ENCODE measurements at regions not wholly inside any gene's neighbourhood (a gene's known extent, or its start where the extent isn't known, plus 50 kb on each side); places are given as distances from the start of the nearest gene placed in this dataset.

- Histone ChIP-seq H3K9ac (ENCODE audit: low read depth, low read length) (no peak overlapping the region), H3K4me1 (ENCODE audit: insufficient read depth, low read length) (no peaks in the 10 kb centered on the region), H3K36me3 (ENCODE audit: insufficient read depth, low read length) (no peaks in the 10 kb centered on the region), H3K9me3 (ENCODE audit: control insufficient read depth, insufficient read depth, low read length) (no peaks in the 10 kb centered on the region)
Measured at GRCh38 chr12:127280393-127281275, 986.3 kb upstream of the TMEM132C start.

GRCh38 chr12:127282786-127283565 is 984.0 kb upstream of the TMEM132C start:
- Histone ChIP-seq H3K9ac (ENCODE audit: low read depth, low read length) (no peak overlapping the region), H3K9me3 (ENCODE audit: control insufficient read depth, insufficient read depth, low read length) (no peaks in the 10 kb centered on the region), H3K4me1 (ENCODE audit: insufficient read depth, low read length) (no peaks in the 10 kb centered on the region), H3K36me3 (ENCODE audit: insufficient read depth, low read length) (no peaks in the 10 kb centered on the region)

DNA sequence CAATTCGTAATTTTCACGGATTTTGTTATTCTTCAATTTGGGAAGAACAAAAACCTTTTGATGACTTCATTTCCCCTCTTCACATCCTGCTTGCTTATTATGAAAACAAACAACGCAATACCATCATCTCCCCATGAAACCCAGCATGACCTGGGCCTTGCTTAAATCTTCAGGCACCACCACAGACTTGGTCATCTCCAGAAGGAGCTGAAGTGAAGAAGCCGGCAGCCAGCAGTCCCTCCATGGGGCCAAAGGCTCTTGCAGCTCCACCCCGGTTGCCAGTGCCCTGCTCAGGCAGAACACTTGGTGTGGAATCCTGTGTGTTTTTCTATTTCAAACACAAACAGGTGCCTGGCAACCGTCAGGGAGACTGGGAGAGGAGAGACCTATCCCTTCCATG is 982.9 kb upstream of the TMEM132C start:
- Histone ChIP-seq H3K9me3 (ENCODE audit: control insufficient read depth, insufficient read depth, low read length) (no peaks in the 10 kb centered on the region), H3K9ac (ENCODE audit: low read depth, low read length) (no peak overlapping the region), H3K36me3 (ENCODE audit: insufficient read depth, low read length) (no peaks in the 10 kb centered on the region), H3K4me1 (ENCODE audit: insufficient read depth, low read length) (no peaks in the 10 kb centered on the region)

GRCh38 chr12:127284870-127285431 is 982.0 kb upstream of the TMEM132C start:
- no peaks in the 10 kb centered on the region for H3K36me3 ChIP-seq (ENCODE audit: insufficient read depth, low read length)
- no peaks in the 10 kb centered on the region for H3K9me3 ChIP-seq (ENCODE audit: control insufficient read depth, insufficient read depth, low read length)
- H3K4me1 ChIP-seq (ENCODE audit: insufficient read depth, low read length): no peaks in the 10 kb centered on the region
- no peak overlapping the region for H3K9ac ChIP-seq (ENCODE audit: low read depth, low read length)

- Histone ChIP-seq H3K36me3 (ENCODE audit: insufficient read depth, low read length) (no peaks in the 10 kb centered on the region), H3K9me3 (ENCODE audit: control insufficient read depth, insufficient read depth, low read length) (no peaks in the 10 kb centered on the region), H3K4me1 (ENCODE audit: insufficient read depth, low read length) (no peaks in the 10 kb centered on the region), H3K9ac (ENCODE audit: low read depth, low read length) (no peak overlapping the region)
Measured at GRCh38 chr12:127286281-127286680, 980.7 kb upstream of the TMEM132C start.

GRCh38 chr12:127287256-127287655 is 979.7 kb upstream of the TMEM132C start:
- H3K9me3 ChIP-seq (ENCODE audit: control insufficient read depth, insufficient read depth, low read length): no peaks in the 10 kb centered on the region
- H3K9ac ChIP-seq (ENCODE audit: low read depth, low read length): no peak overlapping the region
- no peaks in the 10 kb centered on the region for H3K4me1 ChIP-seq (ENCODE audit: insufficient read depth, low read length)
- H3K36me3 ChIP-seq (ENCODE audit: insufficient read depth, low read length): no peaks in the 10 kb centered on the region

GRCh38 chr12:127290251-127290650 is 976.7 kb upstream of the TMEM132C start:
- H3K9me3 ChIP-seq (ENCODE audit: control insufficient read depth, insufficient read depth, low read length): no peaks in the 10 kb centered on the region

GRCh38 chr12:127292736-127293135 is 974.2 kb upstream of the TMEM132C start:
- Histone ChIP-seq H3K9me3 (ENCODE audit: control insufficient read depth, insufficient read depth, low read length) (no peaks in the 10 kb centered on the region), H3K4me1 (ENCODE audit: insufficient read depth, low read length) (no peaks in the 10 kb centered on the region), H3K36me3 (ENCODE audit: insufficient read depth, low read length) (no peaks in the 10 kb centered on the region), H3K9ac (ENCODE audit: low read depth, low read length) (no peak overlapping the region)

More at GRCh38 chr12:127290251-127290650, 976.7 kb upstream of the TMEM132C start:
- H3K9ac ChIP-seq (ENCODE audit: low read depth, low read length): no peak overlapping the region
- no peaks in the 10 kb centered on the region for H3K36me3 ChIP-seq (ENCODE audit: insufficient read depth, low read length)
- H3K4me1 ChIP-seq (ENCODE audit: insufficient read depth, low read length): no peaks in the 10 kb centered on the region

DNA sequence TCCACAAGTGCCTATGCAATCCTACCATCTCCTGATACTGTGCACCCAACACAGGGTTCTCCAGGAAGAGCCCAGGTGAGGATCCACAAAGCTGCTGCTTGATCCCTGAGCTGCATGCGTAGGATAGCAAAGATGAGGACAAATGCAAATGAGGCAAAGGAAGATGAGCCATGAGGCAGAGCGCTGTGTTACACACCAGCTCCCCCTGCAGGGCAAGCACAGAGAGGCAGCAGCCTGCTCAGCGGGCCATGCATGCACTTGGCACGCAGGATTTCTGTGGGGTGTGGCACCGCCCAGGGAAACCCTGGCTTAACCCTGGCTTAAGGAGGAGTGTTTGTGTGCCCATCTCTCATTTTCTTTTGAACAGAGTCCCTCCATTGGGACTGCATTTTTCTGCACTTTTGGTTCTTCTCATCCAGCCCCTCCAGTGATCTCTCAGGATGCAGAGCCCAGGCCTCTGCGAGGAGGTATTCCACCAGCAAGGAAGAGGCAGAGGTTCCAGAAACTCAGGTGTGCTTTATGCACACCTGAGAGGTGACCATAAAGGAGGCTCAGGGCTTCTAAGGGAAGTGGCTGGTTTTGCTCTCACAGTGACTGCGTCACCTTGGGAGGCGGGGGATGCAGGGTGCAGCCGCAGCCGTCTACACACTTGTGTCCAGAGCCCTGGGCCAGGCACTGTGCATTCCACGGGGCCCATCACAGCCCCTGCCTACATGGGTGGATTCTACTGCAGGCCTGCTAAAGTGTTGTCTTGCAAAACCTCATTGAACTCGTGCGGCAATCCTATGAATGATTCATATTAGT is 973.3 kb upstream of the TMEM132C start:
- Histone ChIP-seq H3K36me3 (ENCODE audit: insufficient read depth, low read length) (no peaks in the 10 kb centered on the region), H3K4me1 (ENCODE audit: insufficient read depth, low read length) (no peaks in the 10 kb centered on the region), H3K9me3 (ENCODE audit: control insufficient read depth, insufficient read depth, low read length) (no peaks in the 10 kb centered on the region; the same call in 1 of the 2 replicates), H3K9ac (ENCODE audit: low read depth, low read length) (no peak overlapping the region)

DNA sequence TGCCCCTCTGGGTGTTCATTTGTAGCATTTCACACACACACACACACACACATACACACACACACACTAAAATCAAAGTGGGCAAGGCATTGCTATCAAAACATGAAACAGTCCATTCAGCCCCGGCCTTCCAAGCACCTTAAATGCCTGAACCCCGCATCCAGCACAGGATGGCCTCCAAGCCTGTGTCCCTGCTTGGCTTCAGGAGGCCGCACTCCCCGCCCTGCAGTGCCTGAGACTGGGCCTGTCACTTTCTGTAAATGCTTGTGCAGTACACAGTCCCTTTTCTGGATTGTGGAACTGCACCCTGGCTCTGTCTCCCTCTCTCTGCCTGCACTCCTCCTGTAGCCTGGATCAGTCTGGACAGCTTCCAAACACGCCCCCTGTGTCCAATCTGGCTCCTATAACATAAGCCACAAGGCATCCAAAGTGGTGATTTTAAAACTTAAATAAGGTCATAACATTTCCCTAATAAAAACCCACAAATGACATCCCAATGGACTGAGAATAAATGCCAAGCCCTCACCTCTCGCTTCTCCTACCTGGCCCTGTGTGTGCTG is 972.2 kb upstream of the TMEM132C start:
- no peaks in the 10 kb centered on the region for H3K4me1 ChIP-seq (ENCODE audit: insufficient read depth, low read length)
- H3K36me3 ChIP-seq (ENCODE audit: insufficient read depth, low read length): no peaks in the 10 kb centered on the region
- no peaks in the 10 kb centered on the region; the same call in 1 of the 2 replicates for H3K9me3 ChIP-seq (ENCODE audit: control insufficient read depth, insufficient read depth, low read length)
- H3K9ac ChIP-seq (ENCODE audit: low read depth, low read length): no peak overlapping the region

DNA sequence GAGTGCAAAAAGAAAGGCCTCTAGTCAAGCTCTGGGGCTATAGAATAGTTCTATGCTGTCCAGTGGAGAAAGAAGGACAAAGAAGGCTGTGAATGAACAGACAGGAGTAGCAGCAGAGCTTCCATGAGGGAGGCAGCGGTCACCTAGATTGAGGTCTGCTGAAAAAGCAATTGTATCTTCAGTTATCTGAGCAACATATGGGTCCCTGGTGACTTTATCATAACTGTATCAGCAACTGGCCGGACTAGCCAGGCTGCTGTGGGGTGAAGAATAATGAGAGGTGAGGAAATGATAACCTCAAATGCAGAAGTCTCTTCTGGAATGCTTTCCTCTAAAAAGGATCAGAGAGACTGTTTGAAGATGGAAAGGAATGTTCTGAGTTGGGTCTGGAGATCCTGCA is 971.3 kb upstream of the TMEM132C start:
- no peaks in the 10 kb centered on the region for H3K4me1 ChIP-seq (ENCODE audit: insufficient read depth, low read length)
- H3K9ac ChIP-seq (ENCODE audit: low read depth, low read length): no peak overlapping the region
- peaks cover 4% of the 10 kb centered on the region; the same call in 1 of the 2 replicates for H3K9me3 ChIP-seq (ENCODE audit: control insufficient read depth, insufficient read depth, low read length)
- no peaks in the 10 kb centered on the region for H3K36me3 ChIP-seq (ENCODE audit: insufficient read depth, low read length)

DNA sequence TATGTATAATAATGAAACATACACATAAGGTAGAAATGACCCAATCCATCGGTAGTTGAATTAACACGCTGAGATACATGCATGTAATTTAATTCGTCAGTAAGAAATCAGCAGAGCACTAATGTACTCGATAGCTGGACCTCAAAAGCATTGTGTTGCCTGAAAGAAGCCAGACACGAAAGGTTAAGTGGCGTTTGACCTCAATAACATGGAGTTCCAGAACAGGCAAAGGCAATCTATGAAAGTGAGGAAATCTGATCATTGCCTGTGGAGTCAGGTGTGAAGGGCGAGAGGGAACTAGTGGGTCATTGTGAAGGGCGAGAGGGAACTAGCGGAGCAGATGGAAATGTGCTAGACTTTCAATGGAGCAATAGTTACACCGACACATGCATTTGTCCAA is 970.4 kb upstream of the TMEM132C start:
- Histone ChIP-seq H3K9me3 (ENCODE audit: control insufficient read depth, insufficient read depth, low read length) (peaks cover 4% of the 10 kb centered on the region; the same call in 1 of the 2 replicates), H3K4me1 (ENCODE audit: insufficient read depth, low read length) (no peaks in the 10 kb centered on the region), H3K36me3 (ENCODE audit: insufficient read depth, low read length) (no peaks in the 10 kb centered on the region), H3K9ac (ENCODE audit: low read depth, low read length) (no peak overlapping the region)

GRCh38 chr12:127297327-127297726 is 969.6 kb upstream of the TMEM132C start:
- H3K4me1 ChIP-seq (ENCODE audit: insufficient read depth, low read length): no peaks in the 10 kb centered on the region

More at GRCh38 chr12:127297327-127297726, 969.6 kb upstream of the TMEM132C start:
- Histone ChIP-seq H3K36me3 (ENCODE audit: insufficient read depth, low read length) (no peaks in the 10 kb centered on the region), H3K9me3 (ENCODE audit: control insufficient read depth, insufficient read depth, low read length) (peaks cover 4% of the 10 kb centered on the region; the same call in 1 of the 2 replicates), H3K9ac (ENCODE audit: low read depth, low read length) (no peak overlapping the region)

Data from ES-I3 (cell line).